ENCODE measurements at regions not wholly inside any gene's neighbourhood (a gene's known extent, or its start where the extent isn't known, plus 50 kb on each side); places are given as distances from the start of the nearest gene placed in this dataset.

GRCh38 chr7:36080843-36081242 lies 72.2 kb upstream of the EEPD1 start:
- TF ChIP-seq MAFK (IDR thresholded peaks at IDR 0.05; ENCODE audit: partially characterized antibody), result no peak
- no peak overlapping the region for H3K4me3 ChIP-seq
- DNase-seq (ENCODE audit: low read depth in 1 of 2, low spot score in 1 of 2), result no peak
- H3K4me2 ChIP-seq, result no peak overlapping the region
- CTCF ChIA-PET, result interaction anchor here (0.6 to 1.7 kb wide), 3 partner anchors 47 to 442 kb away, joined by 3 to 4 read pairs (median 3); no protein-coding TSS in a partner anchor
- H3K27ac ChIP-seq, result no peak overlapping the region
- ATAC-seq, result no peak
- POLR2A ChIA-PET, result no interaction called here
- no peaks in the 10 kb centered on the region for H3K9me3 ChIP-seq
- 76% methylated on average over 5 of the region's 5 CpGs for WGBS (ENCODE audit: missing lambda C conversion rate)
- peaks cover 13% of the 10 kb centered on the region; the same call in 1 of the 3 replicates for H3K4me1 ChIP-seq
- no peak for FAIRE-seq

GRCh38 chr7:36082216-36082615 lies 70.8 kb upstream of the EEPD1 start:
- POLR2A ChIA-PET, result no interaction called here
- DNase-seq (ENCODE audit: low read depth in 1 of 2, low spot score in 1 of 2) (no peak), ATAC-seq (no peak), FAIRE-seq (no peak)
- no peaks in the 10 kb centered on the region for H3K9me3 ChIP-seq
- H3K4me1 ChIP-seq, result peaks cover 13% of the 10 kb centered on the region; the same call in 1 of the 3 replicates
- TF ChIP-seq JUNB (IDR thresholded peaks at IDR 0.05) (no peak), FOSL2 (IDR thresholded peaks at IDR 0.05) (no peak), FOSL2 (CRISPR knock-in tag; IDR thresholded peaks at IDR 0.05) (no peak), USF2 (IDR thresholded peaks at IDR 0.05) (no peak), E2F6 (IDR thresholded peaks at IDR 0.05; ENCODE audit: borderline replicate concordance, low read depth) (no peak), HOXA7 (CRISPR knock-in tag; IDR thresholded peaks at IDR 0.05) (no peak), RNF2 (IDR thresholded peaks at IDR 0.05; ENCODE audit: borderline replicate concordance, low read depth) (no peak), CTCF (IDR thresholded peaks at IDR 0.05) (no peak)
- no peak overlapping the region for H3K27ac ChIP-seq
- H3K4me2 ChIP-seq, result no peak overlapping the region
- CTCF ChIA-PET, result interaction anchor here (1.1 to 1.9 kb wide), 5 partner anchors 10 to 209 kb away, joined by 3 to 12 read pairs (median 4); no protein-coding TSS in a partner anchor
- 83% methylated on average over 4 of the region's 4 CpGs for WGBS (ENCODE audit: missing lambda C conversion rate)
- H3K4me3 ChIP-seq, result no peak overlapping the region

- POLR2A ChIA-PET, result no interaction called here
- FAIRE-seq, result no peak
Measured at GRCh38 chr7:36082910-36083309, 70.1 kb upstream of the EEPD1 start.

GRCh38 chr7:36083626-36084380 lies 69.3 kb upstream of the EEPD1 start:
- peak overlapping the region; percentile 36 to 59; a peak in 4 of 6 replicates for H3K27ac ChIP-seq
- peaks cover 13% of the 10 kb centered on the region; the same call in 1 of the 3 replicates for H3K4me1 ChIP-seq
- ChIA-PET CTCF (interaction anchor here (0.6 to 1.9 kb wide), 10 partner anchors 9 to 217 kb away, joined by 3 to 12 read pairs (median 4); no protein-coding TSS in a partner anchor), POLR2A (no interaction called here)
- no peak overlapping the region for H3K4me3 ChIP-seq
- WGBS (ENCODE audit: missing lambda C conversion rate), result 90% methylated on average over 12 of the region's 12 CpGs
- no peaks in the 10 kb centered on the region for H3K9me3 ChIP-seq
- TF ChIP-seq NPAS2 (CRISPR knock-in tag; IDR thresholded peaks at IDR 0.05; ENCODE audit: borderline replicate concordance) (no peak), PBX3 (IDR thresholded peaks at IDR 0.05) (no peak), MYC (IDR thresholded peaks at IDR 0.05; ENCODE audit: borderline replicate concordance, low read length) (no peak), CBX8 (IDR thresholded peaks at IDR 0.05) (no peak), TP53 (CRISPR knock-in tag; IDR thresholded peaks at IDR 0.05) (no peak), HDAC2 (IDR thresholded peaks at IDR 0.05) (no peak), CBX2 (IDR thresholded peaks at IDR 0.05; ENCODE audit: borderline replicate concordance, low read depth) (no peak), FOXS1 (CRISPR knock-in tag; IDR thresholded peaks at IDR 0.05) (no peak), KDM1A (IDR thresholded peaks at IDR 0.05; ENCODE audit: low read depth) (no peak), CHD2 (IDR thresholded peaks at IDR 0.05; ENCODE audit: low read length, partially characterized antibody) (no peak), RCOR1 (IDR thresholded peaks at IDR 0.05; ENCODE audit: low read depth, low read length) (no peak), SREBF2 (IDR thresholded peaks at IDR 0.05) (no peak), ZFP36 (IDR thresholded peaks at IDR 0.05; ENCODE audit: borderline replicate concordance, partially characterized antibody) (no peak), USF2 (IDR thresholded peaks at IDR 0.05) (no peak), RNF2 (IDR thresholded peaks at IDR 0.05; ENCODE audit: borderline replicate concordance, low read depth) (no peak)
- DNase-seq (ENCODE audit: low read depth in 1 of 2, low spot score in 1 of 2) (no peak), ATAC-seq (no peak), FAIRE-seq (no peak)
- no peak overlapping the region for H3K4me2 ChIP-seq

More at GRCh38 chr7:36082910-36083309, 70.1 kb upstream of the EEPD1 start:
- Histone ChIP-seq H3K9me3 (no peaks in the 10 kb centered on the region), H3K4me1 (peaks cover 13% of the 10 kb centered on the region; the same call in 1 of the 3 replicates), H3K27ac (no peak overlapping the region), H3K4me3 (no peak overlapping the region), H3K4me2 (no peak overlapping the region)
- TF ChIP-seq FOXS1 (CRISPR knock-in tag; IDR thresholded peaks at IDR 0.05), result no peak
- TF ChIP-seq MAZ (IDR thresholded peaks at IDR 0.05; ENCODE audit: borderline replicate concordance, low read depth, low read length), result no peak
- TF ChIP-seq ZC3H11A (IDR thresholded peaks at IDR 0.05), result no peak
- no peak for TF ChIP-seq NR3C1 (IDR thresholded peaks at IDR 0.05)
- no peak for TF ChIP-seq POLR2A (IDR thresholded peaks at IDR 0.05; ENCODE audit: low read length)
- no peak for TF ChIP-seq HOXA7 (CRISPR knock-in tag; IDR thresholded peaks at IDR 0.05)
- DNase-seq (ENCODE audit: low read depth in 1 of 2, low spot score in 1 of 2) (peak in 1 of 2 experiments; percentile 6), ATAC-seq (no peak)
- WGBS (ENCODE audit: missing lambda C conversion rate), result 79% methylated on average over 5 of the region's 5 CpGs
- CTCF ChIA-PET, result interaction anchor here (0.6 to 1.9 kb wide), 9 partner anchors 10 to 658 kb away, joined by 3 to 12 read pairs (median 3); no protein-coding TSS in a partner anchor
